Left lung (tissue), 4 donors: ENCODE measurements at regions not wholly inside any gene's neighbourhood (a gene's known extent, or its start where the extent isn't known, plus 50 kb on each side); places are given as distances from the start of the nearest gene placed in this dataset.
"Not testable (repeated sequence)": the region's sequence is repeated elsewhere in the genome, so short reads cannot be mapped to it uniquely, and the experiment has no call there.

Experiments used
- ATAC-seq: fragments of 200-7000 bp; cut with Tn5 transposase; one replicate; pipeline ENCODE4 v1.9.1; 2020; ENCODE audit warnings: moderate library complexity
- DNase-seq, 4 donors: peaks; one replicate each; pipeline ENCODE4 v3.0.0-alpha.2; 2013 to 2020
- H3K27ac ChIP-seq, 2 donors: fragments of 200-600 bp; sonication (generic) in 1 of 2; one replicate each; pipeline versions ENCODE4 v1.5.0 to v1.8.0; 2020 to 2021
- H3K27me3 ChIP-seq, 2 donors: fragments of 200-600 bp; sonication (generic) in 1 of 2; one replicate each; pipeline versions ENCODE4 v1.5.0 to v1.8.0; 2020 to 2021
- H3K36me3 ChIP-seq, 2 donors: fragments of 200-600 bp; sonication (generic) in 1 of 2; one replicate each; pipeline versions ENCODE4 v1.5.0 to v1.8.0; 2020 to 2021
- H3K4me1 ChIP-seq, 2 donors: fragments of 200-600 bp; one replicate each; pipeline ENCODE4 v1.8.0; 2021
- H3K4me3 ChIP-seq, 2 donors: fragments of 200-600 bp; sonication (generic) in 1 of 2; one replicate each; pipeline versions ENCODE4 v1.5.0 to v1.8.0; 2020 to 2021; ENCODE audit warnings: mild to moderate bottlenecking in 1 of 2
- H3K9me3 ChIP-seq, 2 donors: fragments of 200-600 bp; sonication (generic) in 1 of 2; one replicate each; pipeline versions ENCODE4 v1.5.0 to v1.8.0; 2020 to 2021
- intact Hi-C, 2 donors: fragments of 100-400 bp; cut with DNase I; formaldehyde crosslinking; loops; one replicate each; pipeline versions ENCODE4 v1.11.2 to v1.14.2; 2022
- TF ChIP-seq, protein P1 (sequence below), 2 donors: fragments of 200-600 bp; sonication (generic) in 1 of 2; IDR thresholded peaks; one replicate each; pipeline versions ENCODE4 v1.5.0 to v1.8.0; 2021; ENCODE audit warnings: antibody characterized with exemption in 2 of 2
- donor health status: DM: no; HTN: yes; CAD: no.
- donor health status: DM: no; HTN: no; CAD: no.

DNA sequence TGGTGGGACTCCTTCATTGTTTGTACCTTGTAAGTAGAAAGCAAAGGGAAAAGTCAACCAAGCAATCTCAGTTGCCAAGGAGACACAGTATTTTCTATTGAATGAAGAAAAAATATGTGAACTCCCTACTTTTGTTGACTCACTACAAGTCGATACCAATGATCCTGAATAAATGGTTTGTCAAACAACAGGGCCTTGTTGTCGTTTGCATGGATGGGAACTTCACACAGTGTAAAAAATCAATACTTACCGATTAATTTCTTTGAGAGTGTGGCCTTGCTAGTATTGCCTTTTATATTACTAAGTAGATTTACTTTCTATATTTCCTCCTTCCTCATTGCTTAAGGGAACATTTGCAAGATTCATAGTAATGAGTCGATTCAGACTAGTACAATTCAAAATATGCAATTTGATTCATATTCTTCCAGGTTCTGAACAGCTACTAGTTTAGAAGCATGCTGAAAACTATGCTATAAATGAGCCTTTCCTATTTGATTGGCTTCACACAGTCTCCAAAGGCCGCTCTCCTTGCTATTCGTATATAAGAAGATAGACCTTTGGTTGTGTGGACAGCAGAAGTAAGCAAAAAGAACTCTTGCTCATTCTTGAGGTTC, 108.0 kb downstream of the ZNF330 start:
- DNase-seq (no peak), ATAC-seq (no peak)
- H3K4me1 ChIP-seq = peaks cover 0 to 5% of the 10 kb centered on the region in 2 donors
- peak overlapping the region in 1 of 2 donors; percentile 59 for H3K27ac ChIP-seq
- H3K4me3 ChIP-seq = no peak overlapping the region
- no peaks in the 10 kb centered on the region for H3K36me3 ChIP-seq
- intact Hi-C loops = no loop called here
- TF ChIP-seq, protein P1, sequence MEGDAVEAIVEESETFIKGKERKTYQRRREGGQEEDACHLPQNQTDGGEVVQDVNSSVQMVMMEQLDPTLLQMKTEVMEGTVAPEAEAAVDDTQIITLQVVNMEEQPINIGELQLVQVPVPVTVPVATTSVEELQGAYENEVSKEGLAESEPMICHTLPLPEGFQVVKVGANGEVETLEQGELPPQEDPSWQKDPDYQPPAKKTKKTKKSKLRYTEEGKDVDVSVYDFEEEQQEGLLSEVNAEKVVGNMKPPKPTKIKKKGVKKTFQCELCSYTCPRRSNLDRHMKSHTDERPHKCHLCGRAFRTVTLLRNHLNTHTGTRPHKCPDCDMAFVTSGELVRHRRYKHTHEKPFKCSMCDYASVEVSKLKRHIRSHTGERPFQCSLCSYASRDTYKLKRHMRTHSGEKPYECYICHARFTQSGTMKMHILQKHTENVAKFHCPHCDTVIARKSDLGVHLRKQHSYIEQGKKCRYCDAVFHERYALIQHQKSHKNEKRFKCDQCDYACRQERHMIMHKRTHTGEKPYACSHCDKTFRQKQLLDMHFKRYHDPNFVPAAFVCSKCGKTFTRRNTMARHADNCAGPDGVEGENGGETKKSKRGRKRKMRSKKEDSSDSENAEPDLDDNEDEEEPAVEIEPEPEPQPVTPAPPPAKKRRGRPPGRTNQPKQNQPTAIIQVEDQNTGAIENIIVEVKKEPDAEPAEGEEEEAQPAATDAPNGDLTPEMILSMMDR (IDR thresholded peaks at IDR 0.05) = no peak
- no peaks in the 10 kb centered on the region for H3K9me3 ChIP-seq
- peaks cover 0 to 26% of the 10 kb centered on the region in 2 donors for H3K27me3 ChIP-seq

DNA sequence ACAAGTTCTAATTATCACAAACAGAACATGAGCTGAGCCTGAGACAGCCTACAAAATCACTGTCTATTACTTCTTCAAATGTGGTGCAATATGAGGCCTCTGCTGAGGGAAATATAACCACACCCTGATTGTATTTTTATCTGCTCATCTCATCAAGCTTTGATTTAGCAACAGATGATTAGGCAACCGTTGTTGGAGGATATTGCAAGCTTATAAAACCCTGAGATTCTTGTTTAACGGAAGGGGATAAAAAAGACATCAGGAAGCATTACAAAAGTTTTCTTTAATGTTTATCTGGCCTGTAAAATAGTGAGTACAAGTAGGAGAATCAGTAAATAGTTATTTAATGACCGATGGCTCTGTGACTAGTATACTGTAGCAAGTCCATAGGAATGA, 108.5 kb downstream of the ZNF330 start:
- intact Hi-C loops = no loop called here
- Histone ChIP-seq H3K9me3 (no peaks in the 10 kb centered on the region), H3K27me3 (peaks cover 0 to 31% of the 10 kb centered on the region in 2 donors), H3K27ac (peak overlapping the region in 1 of 2 donors; percentile 59), H3K36me3 (no peaks in the 10 kb centered on the region), H3K4me3 (no peak overlapping the region), H3K4me1 (peaks cover 0 to 6% of the 10 kb centered on the region in 2 donors)
- TF ChIP-seq, protein P1 (IDR thresholded peaks at IDR 0.05) = no peak
- peak; percentile 73 for ATAC-seq
- peak in 1 of 4 donors; percentile 41 for DNase-seq

DNA sequence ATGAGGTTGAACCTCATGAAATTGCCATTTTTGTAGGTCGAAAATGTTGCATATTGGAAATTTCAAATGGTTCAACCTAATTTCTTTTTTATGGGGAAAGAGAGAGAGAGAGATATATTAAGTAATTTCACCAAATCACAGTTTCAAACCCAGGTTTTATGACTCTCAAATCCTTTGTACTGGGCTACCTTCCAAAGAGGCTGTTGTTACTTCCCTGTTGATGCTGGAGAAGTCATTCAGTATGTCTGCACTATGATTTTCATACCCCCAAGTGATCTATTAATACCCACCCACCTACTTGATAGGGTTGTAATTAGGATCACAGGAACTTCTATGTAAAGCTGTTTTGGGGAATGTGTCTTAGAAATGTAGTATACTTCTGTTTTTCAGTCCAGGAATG, 109.9 kb downstream of the ZNF330 start:
- Histone ChIP-seq H3K9me3 (no peaks in the 10 kb centered on the region), H3K27me3 (peaks cover 0 to 36% of the 10 kb centered on the region in 2 donors), H3K36me3 (no peaks in the 10 kb centered on the region), H3K27ac (no peak overlapping the region), H3K4me3 (no peak overlapping the region), H3K4me1 (peaks cover 0 to 6% of the 10 kb centered on the region in 2 donors)
- DNase-seq (no peak), ATAC-seq (no peak)
- TF ChIP-seq, protein P1 (IDR thresholded peaks at IDR 0.05) = no peak
- intact Hi-C loops = no loop called here

DNA sequence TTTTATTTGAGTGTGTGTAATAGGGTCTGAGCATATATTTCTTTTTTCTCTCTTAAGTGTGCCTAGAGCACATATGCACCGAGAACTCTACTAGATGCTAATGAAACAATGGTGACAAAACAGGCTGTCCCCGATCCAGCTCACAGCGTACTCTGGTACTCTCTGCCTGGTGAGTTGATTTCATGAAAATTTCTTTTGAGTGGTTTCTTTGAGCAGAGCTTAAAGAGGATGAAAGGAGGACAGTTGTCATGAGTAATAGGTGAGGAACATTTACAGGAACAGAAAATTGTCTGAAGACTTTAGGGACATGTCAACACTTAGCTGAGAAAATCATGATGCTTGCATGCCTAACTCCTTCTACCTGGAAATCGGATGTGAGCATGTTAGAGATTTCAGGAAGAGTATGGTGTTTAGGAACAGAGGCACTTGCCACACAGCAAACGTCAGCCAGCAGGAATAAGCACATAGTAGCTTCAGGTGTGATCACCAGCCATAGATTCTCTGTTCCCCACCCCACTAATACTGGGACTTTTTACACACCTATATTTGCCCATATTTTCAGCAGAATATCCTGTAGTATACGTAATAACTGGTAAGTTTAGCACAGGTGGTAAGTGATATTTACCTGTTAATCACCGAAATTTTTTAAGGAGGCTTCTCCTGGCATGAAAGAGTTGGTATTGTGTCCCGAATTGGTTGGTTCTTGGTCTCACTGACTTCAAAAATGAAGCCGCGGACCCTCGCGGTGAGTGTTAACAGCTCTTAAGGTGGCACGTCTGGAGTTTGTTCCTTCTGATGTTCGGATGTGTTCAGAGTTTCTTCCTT, 111.1 kb downstream of the ZNF330 start:
- Histone ChIP-seq H3K9me3 (no peaks in the 10 kb centered on the region), H3K27ac (no peak overlapping the region), H3K4me1 (peaks cover 0 to 6% of the 10 kb centered on the region in 2 donors), H3K36me3 (no peaks in the 10 kb centered on the region), H3K4me3 (no peak overlapping the region), H3K27me3 (peaks cover 0 to 36% of the 10 kb centered on the region in 2 donors)
- no peak for ATAC-seq
- DNase-seq = no peak
- intact Hi-C loops = no loop called here
- TF ChIP-seq, protein P1 (IDR thresholded peaks at IDR 0.05) = no peak

DNA sequence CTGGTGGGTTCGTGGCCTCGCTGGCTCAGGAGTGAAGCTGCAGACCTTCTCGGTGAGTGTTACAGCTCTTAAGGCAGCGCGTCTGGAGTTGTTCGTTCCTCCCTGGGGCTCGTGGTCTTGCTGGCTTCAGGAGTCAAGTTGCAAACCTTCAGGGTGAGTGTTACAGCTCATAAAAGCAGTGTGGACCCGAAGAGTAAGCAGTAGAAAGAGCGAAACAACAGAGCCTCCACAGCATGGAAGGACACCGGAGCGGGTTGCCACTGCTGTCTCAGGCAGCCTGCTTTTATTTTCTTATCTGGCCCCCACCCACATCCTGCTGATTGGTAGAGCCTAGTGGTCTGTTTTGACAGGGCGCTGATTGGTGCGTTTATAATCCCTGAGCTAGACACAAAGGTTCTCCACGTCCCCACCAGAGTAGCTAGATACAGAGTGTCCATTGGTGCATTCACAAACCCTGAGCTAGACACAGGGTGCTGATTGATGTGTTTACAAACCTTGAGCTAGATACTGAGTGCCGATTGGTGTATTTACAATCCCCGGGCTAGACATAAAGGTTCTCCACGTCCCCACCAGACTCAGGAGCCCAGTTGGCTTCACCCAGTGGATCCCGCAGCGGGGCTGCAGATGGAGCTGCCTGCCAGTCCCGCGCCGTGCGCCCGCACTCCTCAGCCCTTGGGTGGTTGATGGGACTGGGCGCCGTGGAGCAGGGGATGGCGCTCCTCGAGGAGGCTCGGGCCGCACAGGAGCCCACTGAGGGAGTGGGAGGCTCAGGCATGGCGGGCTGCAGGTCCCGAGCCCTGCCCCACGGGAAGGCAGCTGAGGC, 111.9 kb downstream of the ZNF330 start:
- intact Hi-C loops, H3K36me3 ChIP-seq, H3K9me3 ChIP-seq, ATAC-seq, H3K4me1 ChIP-seq: not testable (repeated sequence)
- Histone ChIP-seq H3K27me3 (peaks cover 0 to 36% of the 10 kb centered on the region in 2 donors), H3K27ac (peak overlapping the region in 1 of 2 donors; percentile 48), H3K4me3 (peak overlapping the region; percentile 21 to 35)
- peak in 1 of 4 donors; percentile 77 for DNase-seq

DNA sequence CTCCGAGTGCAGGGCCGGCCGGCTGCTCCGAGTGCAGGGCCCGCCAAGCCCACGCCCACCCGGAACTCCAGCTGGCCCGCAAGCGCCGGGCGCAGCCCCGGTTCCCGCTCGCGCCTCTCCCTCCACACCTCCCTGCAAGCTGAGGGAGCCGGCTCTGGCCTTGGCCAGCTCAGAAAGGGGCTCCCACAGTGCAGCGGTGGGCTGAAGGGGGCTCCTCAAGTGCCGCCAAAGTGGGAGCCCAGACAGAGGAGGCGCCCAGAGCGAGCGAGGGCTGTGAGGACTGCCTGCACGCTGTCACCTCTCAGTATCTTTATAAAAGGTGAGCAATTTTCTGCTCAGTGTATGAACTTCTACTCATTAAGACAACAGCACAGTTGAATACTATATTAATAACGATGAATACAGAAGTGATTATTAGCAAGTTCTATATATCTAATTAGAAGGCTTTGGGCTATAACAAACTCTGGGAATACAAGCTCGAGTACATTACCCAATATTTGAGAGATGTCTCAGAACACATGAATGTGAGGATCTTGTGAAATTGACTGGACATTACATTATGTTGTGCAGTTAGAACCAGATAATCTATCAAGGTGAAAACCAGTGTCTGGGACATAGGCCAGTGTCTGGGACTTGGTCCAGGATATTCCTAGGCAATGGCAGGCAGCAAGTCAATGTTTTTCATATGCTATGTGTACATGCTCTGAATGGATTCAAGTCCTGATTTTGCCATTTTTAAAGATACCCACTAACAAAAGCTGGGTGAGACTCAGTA, 112.9 kb downstream of the ZNF330 start:
- H3K27ac ChIP-seq, intact Hi-C loops, H3K36me3 ChIP-seq, H3K4me1 ChIP-seq, H3K9me3 ChIP-seq: not testable (repeated sequence)
- peak overlapping the region in 1 of 2 donors; percentile 35 for H3K4me3 ChIP-seq
- peak in 3 of 4 donors; percentile 10 to 69 (median 30) for DNase-seq
- peak; percentile 65 for ATAC-seq
- peaks cover 0 to 36% of the 10 kb centered on the region in 2 donors for H3K27me3 ChIP-seq
